ENCODE measurements at regions not wholly inside any gene's neighbourhood (a gene's known extent, or its start where the extent isn't known, plus 50 kb on each side); places are given as distances from the start of the nearest gene placed in this dataset.
A peak's percentile ranks its signal among the peaks of the same experiment; 100 is the strongest.

DNA sequence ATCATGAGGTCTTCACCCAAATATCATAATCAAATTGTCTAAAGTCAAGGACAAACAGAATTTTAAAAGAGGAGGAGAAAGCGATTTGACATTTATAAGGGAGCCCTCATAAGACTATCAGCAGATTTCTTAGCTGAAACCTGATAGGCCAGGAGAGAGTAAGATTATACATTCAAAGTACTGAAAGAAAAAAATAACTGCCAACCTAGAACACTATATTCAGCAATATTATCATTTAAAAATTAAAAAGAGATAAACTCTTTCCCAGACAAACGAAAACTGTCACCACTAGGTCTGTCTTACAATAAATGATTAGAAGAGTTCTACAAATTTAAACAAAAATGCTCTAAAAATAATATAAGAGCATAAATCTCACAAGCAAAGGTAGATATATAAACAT, 154.1 kb upstream of the TMEM106B start:
- Mint-ChIP-seq H3K4me3 (ENCODE audit: low read depth) (no peak overlapping the region), H3K9me3 (peaks cover 13% of the 10 kb centered on the region), H3K27ac (no peak overlapping the region), H3K36me3 (ENCODE audit: low read depth) (no peaks in the 10 kb centered on the region), H3K27me3 (ENCODE audit: low read depth) (no peaks in the 10 kb centered on the region), H3K4me1 (ENCODE audit: low read depth) (no peaks in the 10 kb centered on the region)
- intact Hi-C loops (cut with micrococcal nuclease): no loop called here
- no peak for DNase-seq (ENCODE audit: low spot score)

DNA sequence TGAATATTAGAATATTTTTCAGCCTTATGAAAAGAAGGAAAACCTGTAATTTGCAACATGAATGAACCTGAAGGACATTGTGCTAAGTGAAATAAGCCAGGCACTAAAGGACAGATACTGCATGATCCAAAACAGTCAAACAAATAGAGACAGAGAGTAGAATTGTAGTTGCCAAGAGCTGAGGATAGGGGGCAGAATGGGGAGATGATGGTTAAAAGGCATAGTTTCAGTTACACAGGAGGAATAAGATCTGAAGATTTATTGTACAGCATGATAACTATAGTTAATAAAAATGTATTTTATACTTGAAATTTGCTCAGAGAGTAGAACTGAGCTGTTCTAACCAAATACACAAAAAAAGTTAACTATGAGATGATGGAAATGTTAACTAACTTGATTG, 149.0 kb upstream of the TMEM106B start:
- Mint-ChIP-seq H3K4me3 (ENCODE audit: low read depth) (no peak overlapping the region), H3K4me1 (ENCODE audit: low read depth) (no peaks in the 10 kb centered on the region), H3K27ac (no peak overlapping the region), H3K36me3 (ENCODE audit: low read depth) (no peaks in the 10 kb centered on the region), H3K27me3 (ENCODE audit: low read depth) (no peaks in the 10 kb centered on the region), H3K9me3 (peaks cover 5% of the 10 kb centered on the region)
- no peak for DNase-seq (ENCODE audit: low spot score)
- intact Hi-C loops (cut with micrococcal nuclease): loop anchor here (10.0 kb wide), 1 partner anchor 433 kb away; no protein-coding TSS in a partner anchor

DNA sequence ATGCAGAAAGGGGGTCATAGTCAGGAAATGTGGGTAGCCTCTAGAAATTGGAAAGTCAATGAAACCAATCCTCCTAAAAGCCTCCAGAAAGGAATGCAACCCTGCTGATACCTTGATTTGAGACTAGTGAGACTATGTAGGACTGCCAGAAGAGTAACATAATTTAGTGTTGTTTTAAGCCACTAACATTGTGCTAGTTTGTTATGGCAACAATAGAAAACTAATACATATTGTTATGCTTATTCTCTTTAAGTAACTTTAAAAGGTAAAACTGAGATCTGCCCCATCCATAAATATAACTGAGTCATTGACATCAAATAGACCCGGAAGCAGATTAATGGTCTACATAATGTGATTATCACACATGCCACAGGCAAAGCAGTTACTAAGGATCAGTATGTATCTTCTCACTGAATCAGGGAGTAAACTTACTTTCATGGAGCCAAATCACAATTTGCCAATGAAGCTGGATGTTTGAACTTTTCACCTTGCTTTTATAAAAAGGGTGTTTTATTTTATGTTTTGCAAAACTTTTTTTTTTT, 146.4 kb upstream of the TMEM106B start:
- intact Hi-C loops (cut with micrococcal nuclease): loop anchor here (5.0 to 10.0 kb wide), 3 partner anchors 98 to 430 kb away; no protein-coding TSS in a partner anchor
- Mint-ChIP-seq H3K4me3 (ENCODE audit: low read depth) (no peak overlapping the region), H3K36me3 (ENCODE audit: low read depth) (no peaks in the 10 kb centered on the region), H3K27ac (no peak overlapping the region), H3K4me1 (ENCODE audit: low read depth) (no peaks in the 10 kb centered on the region), H3K27me3 (ENCODE audit: low read depth) (no peaks in the 10 kb centered on the region), H3K9me3 (no peaks in the 10 kb centered on the region)
- no peak for DNase-seq (ENCODE audit: low spot score)

DNA sequence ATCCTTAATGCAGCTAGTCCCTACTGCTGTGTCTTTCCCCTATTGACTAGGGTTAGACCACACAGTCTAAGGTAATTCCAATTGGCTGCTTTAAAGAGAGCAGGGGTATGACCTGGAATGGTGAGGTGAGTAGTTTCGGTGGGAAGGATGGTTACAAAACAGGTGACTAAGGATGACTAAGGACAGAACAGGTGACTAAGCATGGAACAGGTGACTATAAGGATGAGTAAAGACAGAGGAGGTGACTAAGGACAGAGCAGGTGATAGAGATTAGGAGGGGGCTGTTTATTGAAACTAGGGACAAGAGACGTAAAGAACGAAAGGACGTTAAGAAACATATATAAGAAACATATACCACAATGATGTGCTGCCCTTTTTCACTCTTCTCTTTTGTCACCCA, 145.1 kb upstream of the TMEM106B start:
- intact Hi-C loops (cut with micrococcal nuclease): loop anchor here (2.0 to 10.0 kb wide), 4 partner anchors 96 to 429 kb away; partner anchors contain the start of gene TMEM106B
- H3K4me3 Mint-ChIP-seq (ENCODE audit: low read depth): no peak overlapping the region
- H3K36me3 Mint-ChIP-seq (ENCODE audit: low read depth): no peaks in the 10 kb centered on the region
- no peaks in the 10 kb centered on the region for H3K4me1 Mint-ChIP-seq (ENCODE audit: low read depth)
- H3K27me3 Mint-ChIP-seq (ENCODE audit: low read depth): no peaks in the 10 kb centered on the region
- no peak overlapping the region for H3K27ac Mint-ChIP-seq
- no peak for DNase-seq (ENCODE audit: low spot score)
- H3K9me3 Mint-ChIP-seq: no peaks in the 10 kb centered on the region

DNA sequence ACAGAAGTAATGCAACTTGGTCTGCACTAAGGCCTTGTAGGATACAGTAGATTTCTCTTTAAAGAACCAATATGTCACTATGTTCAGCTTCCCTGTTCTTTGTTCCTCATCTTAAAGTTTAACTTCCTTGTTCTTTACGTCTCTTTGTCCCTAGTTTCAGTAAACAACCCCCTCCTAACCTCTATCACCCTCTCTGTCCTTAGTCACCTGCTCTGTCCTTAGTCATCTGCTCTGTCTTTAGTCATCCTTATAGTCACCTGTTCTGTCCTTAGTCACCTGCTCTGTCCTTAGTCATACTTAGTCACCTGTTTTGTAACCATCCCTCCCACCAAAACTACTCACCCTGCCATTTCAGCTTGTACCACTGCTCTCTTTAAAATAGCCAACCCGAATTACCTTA, 144.6 kb upstream of the TMEM106B start:
- H3K4me3 Mint-ChIP-seq (ENCODE audit: low read depth): no peak overlapping the region
- H3K36me3 Mint-ChIP-seq (ENCODE audit: low read depth): no peaks in the 10 kb centered on the region
- intact Hi-C loops (cut with micrococcal nuclease): loop anchor here (2.0 to 10.0 kb wide), 4 partner anchors 96 to 428 kb away; partner anchors contain the start of gene TMEM106B
- no peak for DNase-seq (ENCODE audit: low spot score)
- no peaks in the 10 kb centered on the region for H3K9me3 Mint-ChIP-seq
- H3K4me1 Mint-ChIP-seq (ENCODE audit: low read depth): no peaks in the 10 kb centered on the region
- peaks cover under 1% of the 10 kb centered on the region for H3K27me3 Mint-ChIP-seq (ENCODE audit: low read depth)
- H3K27ac Mint-ChIP-seq: no peak overlapping the region

DNA sequence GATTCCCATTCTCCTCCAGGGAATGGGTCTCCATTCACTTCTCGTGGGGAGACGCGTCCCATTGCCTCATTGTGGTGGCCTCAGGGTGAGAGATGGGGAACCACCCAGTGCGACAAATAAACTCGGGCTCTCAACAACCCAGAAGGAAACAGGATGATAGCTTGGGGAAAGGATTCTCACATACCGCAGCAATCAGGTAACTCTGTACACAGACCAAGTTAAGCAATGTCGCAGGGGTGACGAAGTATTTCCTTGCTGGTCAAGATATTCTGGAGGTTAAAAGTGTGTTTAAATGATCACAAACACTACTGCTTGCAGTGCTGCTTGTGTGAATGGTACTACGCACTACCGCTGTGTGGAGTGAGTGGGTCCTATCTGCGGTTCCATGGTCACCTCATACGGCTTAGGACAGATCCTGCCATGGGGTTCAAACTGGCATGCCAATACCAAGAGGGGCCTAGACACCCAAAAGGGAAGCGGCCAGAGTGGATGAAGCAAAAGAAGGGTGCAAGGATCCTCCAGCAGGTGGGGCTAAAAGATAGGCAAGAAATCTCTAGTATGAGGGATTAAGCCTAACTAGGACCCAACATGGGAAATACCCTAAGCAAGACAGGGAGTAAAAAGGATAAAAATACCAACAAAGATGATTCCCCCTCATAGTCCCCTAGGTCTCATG, 143.8 kb upstream of the TMEM106B start:
- Mint-ChIP-seq H3K9me3 (no peaks in the 10 kb centered on the region), H3K27me3 (ENCODE audit: low read depth) (peaks cover 3% of the 10 kb centered on the region), H3K36me3 (ENCODE audit: low read depth) (no peaks in the 10 kb centered on the region), H3K4me1 (ENCODE audit: low read depth) (no peaks in the 10 kb centered on the region), H3K27ac (no peak overlapping the region), H3K4me3 (ENCODE audit: low read depth) (no peak overlapping the region)
- DNase-seq (ENCODE audit: low spot score): peak; percentile 18
- intact Hi-C loops (cut with micrococcal nuclease): loop anchor here (1.0 to 10.0 kb wide), 5 partner anchors 95 to 428 kb away; partner anchors contain the start of gene TMEM106B

DNA sequence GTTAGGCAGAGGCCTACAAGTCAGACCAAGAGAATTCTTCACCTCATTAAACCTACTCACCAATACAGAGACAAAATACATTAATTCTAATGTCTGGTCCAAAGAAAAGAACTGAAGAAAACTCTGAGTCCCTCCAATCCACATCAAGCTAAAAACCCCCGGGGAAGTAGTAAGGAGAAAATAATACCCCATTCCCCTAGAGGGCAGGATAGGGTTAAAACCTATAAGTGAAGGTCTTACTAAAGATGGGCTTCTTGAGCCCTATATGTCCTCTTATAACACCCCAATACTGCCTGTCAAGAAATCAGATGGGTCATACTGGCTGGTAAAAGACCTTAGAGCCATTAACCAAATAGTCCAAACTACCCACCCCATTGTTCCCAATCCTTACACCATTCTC, 141.3 kb upstream of the TMEM106B start:
- peaks cover 3% of the 10 kb centered on the region for H3K27me3 Mint-ChIP-seq (ENCODE audit: low read depth)
- no peak for DNase-seq (ENCODE audit: low spot score)
- no peak overlapping the region for H3K27ac Mint-ChIP-seq
- no peaks in the 10 kb centered on the region for H3K36me3 Mint-ChIP-seq (ENCODE audit: low read depth)
- intact Hi-C loops (cut with micrococcal nuclease): loop anchor here (5.0 to 10.0 kb wide), 3 partner anchors 93 to 425 kb away; no protein-coding TSS in a partner anchor
- H3K4me1 Mint-ChIP-seq (ENCODE audit: low read depth): no peaks in the 10 kb centered on the region
- H3K9me3 Mint-ChIP-seq: peaks cover 1% of the 10 kb centered on the region
- no peak overlapping the region for H3K4me3 Mint-ChIP-seq (ENCODE audit: low read depth)

DNA sequence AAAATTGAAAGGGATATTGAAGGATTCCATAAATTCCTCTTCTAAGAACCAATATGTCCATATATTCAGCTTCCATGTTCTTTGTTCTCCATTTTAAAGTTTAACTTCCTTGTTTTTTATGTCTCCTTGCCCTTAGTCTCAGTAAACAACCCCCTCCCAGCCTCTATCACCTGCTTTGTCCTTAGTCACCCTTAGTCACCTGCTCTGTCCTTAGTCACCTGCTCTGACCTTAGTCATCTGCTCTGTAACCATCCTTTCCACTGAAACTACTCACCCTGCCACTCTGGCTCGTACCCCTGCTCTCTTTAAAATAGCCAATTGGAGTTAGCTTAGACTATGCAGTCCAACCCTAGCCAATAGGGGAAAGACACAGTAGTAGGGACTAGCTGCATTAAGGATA, 136.2 kb upstream of the TMEM106B start:
- Mint-ChIP-seq H3K36me3 (ENCODE audit: low read depth) (no peaks in the 10 kb centered on the region), H3K4me3 (ENCODE audit: low read depth) (no peak overlapping the region), H3K27me3 (ENCODE audit: low read depth) (peaks cover 3% of the 10 kb centered on the region), H3K9me3 (peaks cover 15% of the 10 kb centered on the region), H3K27ac (no peak overlapping the region), H3K4me1 (ENCODE audit: low read depth) (no peaks in the 10 kb centered on the region)
- intact Hi-C loops (cut with micrococcal nuclease): no loop called here
- no peak for DNase-seq (ENCODE audit: low spot score)

DNA sequence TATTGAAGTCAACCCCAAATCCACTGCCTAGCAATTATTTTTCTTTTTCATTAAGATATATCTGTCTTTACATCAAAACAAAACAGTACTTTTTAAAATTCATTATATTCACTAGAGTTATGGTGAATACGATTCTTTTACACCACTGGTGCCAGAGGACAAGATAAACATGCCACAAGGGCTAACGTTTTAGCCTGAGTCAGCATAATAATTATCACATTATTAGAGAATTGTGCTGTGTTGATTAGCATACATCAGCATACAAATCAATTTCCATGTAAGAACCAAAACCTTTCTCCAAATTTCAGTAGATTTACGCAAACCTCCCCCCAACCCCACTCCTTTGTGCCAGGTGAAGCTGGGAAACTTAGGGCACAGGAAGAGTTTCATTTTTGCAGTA, 131.1 kb upstream of the TMEM106B start:
- H3K27ac Mint-ChIP-seq: no peak overlapping the region
- DNase-seq (ENCODE audit: low spot score): no peak
- peaks cover 11% of the 10 kb centered on the region for H3K9me3 Mint-ChIP-seq
- intact Hi-C loops (cut with micrococcal nuclease): no loop called here
- no peaks in the 10 kb centered on the region for H3K4me1 Mint-ChIP-seq (ENCODE audit: low read depth)
- H3K4me3 Mint-ChIP-seq (ENCODE audit: low read depth): no peak overlapping the region
- peaks cover 6% of the 10 kb centered on the region for H3K27me3 Mint-ChIP-seq (ENCODE audit: low read depth)
- H3K36me3 Mint-ChIP-seq (ENCODE audit: low read depth): no peaks in the 10 kb centered on the region

DNA sequence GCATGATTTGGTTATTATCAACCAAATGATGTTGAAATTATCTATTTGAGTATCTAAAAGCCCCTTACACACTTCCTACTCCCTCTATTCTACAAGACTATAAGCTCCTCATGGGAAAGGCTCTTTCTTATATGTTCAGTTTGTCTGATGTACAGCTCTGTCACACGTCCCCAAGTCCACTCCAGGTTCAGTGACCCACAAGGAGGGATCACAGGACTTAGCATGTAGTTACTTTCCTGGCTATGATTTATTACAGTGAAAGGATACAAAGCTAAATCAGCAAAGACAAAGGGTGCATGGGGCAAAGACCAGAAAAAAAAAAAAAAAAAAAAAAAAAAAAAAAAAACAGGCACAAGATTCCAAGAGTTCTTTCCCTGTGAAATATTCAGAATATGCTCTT, 125.6 kb upstream of the TMEM106B start:
- DNase-seq (ENCODE audit: low spot score): no peak
- Mint-ChIP-seq H3K27me3 (ENCODE audit: low read depth) (peaks cover 8% of the 10 kb centered on the region), H3K4me1 (ENCODE audit: low read depth) (no peaks in the 10 kb centered on the region), H3K4me3 (ENCODE audit: low read depth) (no peak overlapping the region), H3K9me3 (no peaks in the 10 kb centered on the region), H3K36me3 (ENCODE audit: low read depth) (no peaks in the 10 kb centered on the region), H3K27ac (no peak overlapping the region)
- intact Hi-C loops (cut with micrococcal nuclease): no loop called here

DNA sequence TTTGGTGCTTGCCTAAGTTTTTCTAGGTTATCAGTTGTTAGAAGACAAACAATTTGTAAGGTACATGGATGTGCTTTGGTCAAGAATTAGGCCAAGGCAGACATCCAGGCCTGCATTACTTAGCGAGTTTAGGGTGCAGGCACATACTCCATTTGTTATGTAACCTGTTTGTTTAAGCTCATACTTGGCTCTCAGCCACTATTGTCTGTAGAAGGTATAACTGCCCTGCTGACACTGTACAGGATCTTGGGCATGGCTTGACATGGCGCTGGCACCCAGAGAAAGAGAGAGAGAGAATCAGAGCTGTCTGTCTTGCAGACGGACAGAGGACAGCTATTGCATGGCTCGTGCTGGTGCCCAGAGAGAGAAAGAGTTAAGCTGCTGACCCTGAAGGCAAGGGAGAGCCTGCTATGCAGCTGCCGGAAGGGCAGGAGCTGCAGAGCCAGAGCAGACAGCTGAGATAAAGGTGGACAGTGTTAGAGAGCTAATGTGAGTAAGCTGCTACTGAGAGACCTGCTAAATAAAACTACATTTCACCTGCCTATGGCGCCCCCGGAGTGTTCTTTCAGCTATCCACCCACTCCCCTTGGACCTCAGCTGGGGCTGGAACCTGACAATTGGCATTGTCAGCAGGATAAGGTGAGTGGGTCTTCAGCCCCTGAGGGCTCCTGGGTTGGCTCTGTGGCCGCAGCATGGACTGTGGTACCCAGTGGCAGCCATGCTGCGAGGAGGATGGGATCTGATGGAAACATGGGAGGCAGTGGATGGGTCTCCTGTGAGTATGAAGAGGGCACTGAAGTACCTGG, 120.9 kb upstream of the TMEM106B start:
- no peak for DNase-seq (ENCODE audit: low spot score)
- no peak overlapping the region for H3K27ac Mint-ChIP-seq
- intact Hi-C loops (cut with micrococcal nuclease): no loop called here
- no peaks in the 10 kb centered on the region for H3K36me3 Mint-ChIP-seq (ENCODE audit: low read depth)
- H3K4me1 Mint-ChIP-seq (ENCODE audit: low read depth): no peaks in the 10 kb centered on the region
- no peak overlapping the region for H3K4me3 Mint-ChIP-seq (ENCODE audit: low read depth)
- H3K9me3 Mint-ChIP-seq: no peaks in the 10 kb centered on the region
- H3K27me3 Mint-ChIP-seq (ENCODE audit: low read depth): peaks cover 8% of the 10 kb centered on the region

DNA sequence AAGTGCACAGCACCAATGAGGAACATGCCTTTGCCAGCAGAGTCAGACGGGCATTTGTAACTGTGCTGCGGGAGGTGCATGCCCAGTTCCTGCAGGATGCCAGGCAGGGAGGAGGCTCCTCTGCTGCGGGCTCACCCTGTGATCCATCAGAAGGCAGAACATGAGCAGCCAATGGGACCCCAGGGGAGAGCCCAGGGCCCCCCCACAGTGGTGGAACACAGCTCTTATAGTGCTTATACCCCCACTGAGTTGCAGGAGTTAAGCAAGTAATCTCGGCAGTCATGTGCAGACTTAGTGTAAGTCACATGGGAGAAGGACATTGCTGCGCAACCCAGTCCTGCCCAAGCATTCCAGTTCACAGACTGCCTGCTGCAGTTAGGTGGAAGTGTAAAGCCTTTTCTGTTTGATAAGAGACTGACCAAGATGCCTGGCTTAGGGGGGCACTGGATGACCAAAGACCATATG, 120.3 kb upstream of the TMEM106B start:
- H3K9me3 Mint-ChIP-seq: no peaks in the 10 kb centered on the region

DNA sequence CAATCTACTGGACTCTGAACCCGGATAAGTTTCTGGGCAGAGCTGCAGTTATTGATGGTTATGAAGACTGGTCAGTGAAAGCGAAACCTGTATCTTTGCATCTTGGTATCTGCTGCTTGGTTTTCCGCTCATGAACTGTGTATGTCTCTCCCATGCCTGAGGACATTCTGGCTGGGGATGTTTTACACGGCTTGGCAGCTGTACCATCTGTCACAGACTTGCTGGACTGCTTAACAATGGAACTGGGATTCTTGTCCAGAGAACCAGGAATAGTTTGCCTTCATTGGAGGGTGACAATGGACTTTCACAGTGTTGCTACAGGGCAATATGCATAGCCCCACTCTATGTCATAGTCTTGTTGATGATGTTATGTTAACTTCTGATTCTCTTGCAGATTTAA, 119.9 kb upstream of the TMEM106B start:
- intact Hi-C loops (cut with micrococcal nuclease): no loop called here
- no peaks in the 10 kb centered on the region for H3K9me3 Mint-ChIP-seq

More for the DNA sequence above, 120.3 kb upstream of the TMEM106B start:
- Mint-ChIP-seq H3K4me1 (ENCODE audit: low read depth) (no peaks in the 10 kb centered on the region), H3K36me3 (ENCODE audit: low read depth) (no peaks in the 10 kb centered on the region), H3K27ac (no peak overlapping the region), H3K4me3 (ENCODE audit: low read depth) (no peak overlapping the region), H3K27me3 (ENCODE audit: low read depth) (peaks cover 6% of the 10 kb centered on the region)
- intact Hi-C loops (cut with micrococcal nuclease): no loop called here
- no peak for DNase-seq (ENCODE audit: low spot score)

More for the DNA sequence above, 119.9 kb upstream of the TMEM106B start:
- DNase-seq (ENCODE audit: low spot score): no peak
- Mint-ChIP-seq H3K27ac (no peak overlapping the region), H3K27me3 (ENCODE audit: low read depth) (peaks cover 6% of the 10 kb centered on the region), H3K36me3 (ENCODE audit: low read depth) (no peaks in the 10 kb centered on the region), H3K4me3 (ENCODE audit: low read depth) (no peak overlapping the region), H3K4me1 (ENCODE audit: low read depth) (no peaks in the 10 kb centered on the region)

Data from activated T-helper 2 cell treated with anti-CD3 and anti-CD28 coated beads, Interferon-gamma antibody, Interleukin-2, Interleukin-4, amounts not matched to agents 10 μg/mL and 5 μg/mL and 100 μg/mL, durations not matched to agents 14 hours and 24 hours and 36 hours (primary cell).